Neuronal stem cell (in vitro differentiated cells): ENCODE measurements at regions not wholly inside any gene's neighbourhood (a gene's known extent, or its start where the extent isn't known, plus 50 kb on each side); places are given as distances from the start of the nearest gene placed in this dataset.

Source experiments
- DNase-seq: peaks from one replicate; pipeline ENCODE4 v3.0.0-alpha.2; 2013; ENCODE audit warnings: low spot score
- H2AFZ ChIP-seq: one replicate; pipeline ENCODE4 v1.6.1; 2013; ENCODE audit warnings: mild to moderate bottlenecking, low read length, inconsistent platforms
- H2AK5ac ChIP-seq: 2 replicates; pipeline ENCODE4 v1.6.1; 2013; ENCODE audit warnings: low read depth, mild to moderate bottlenecking, inconsistent platforms, low read length, moderate library complexity, mixed read lengths
- H2BK120ac ChIP-seq: 2 replicates; pipeline ENCODE4 v1.6.1; 2013; ENCODE audit warnings: low read depth, mild to moderate bottlenecking, inconsistent platforms, low read length, moderate library complexity, mixed read lengths
- H2BK12ac ChIP-seq: one replicate; pipeline ENCODE4 v1.6.1; 2013; ENCODE audit warnings: low read length, inconsistent platforms
- H2BK15ac ChIP-seq: 2 replicates; pipeline ENCODE4 v1.6.1; 2013; ENCODE audit warnings: mild to moderate bottlenecking, low read length, inconsistent platforms, mixed read lengths
- H2BK5ac ChIP-seq: one replicate; pipeline ENCODE4 v1.6.1; 2013; ENCODE audit warnings: inconsistent platforms, mild to moderate bottlenecking, low read length, moderate library complexity
- H3K14ac ChIP-seq: one replicate; pipeline ENCODE4 v1.6.1; 2013; ENCODE audit warnings: low read length, inconsistent platforms
- H3K18ac ChIP-seq: 2 replicates; pipeline ENCODE4 v1.6.1; 2013; ENCODE audit warnings: low read length, inconsistent platforms
- H3K23ac ChIP-seq: 2 replicates; pipeline ENCODE4 v1.6.1; 2013; ENCODE audit warnings: low read depth, mild to moderate bottlenecking, mixed read lengths, low read length, inconsistent platforms; ENCODE audit not compliant: poor library complexity
- H3K27ac ChIP-seq: replicated peaks from 3 replicates; pipeline ENCODE4 v1.5.1; 2013; ENCODE audit warnings: low read length, inconsistent platforms
- H3K27me3 ChIP-seq, 3 experiments: 2 replicates each; pipeline ENCODE4 v1.6.1; 2013; ENCODE audit warnings: low read length in 3 of 3, mild to moderate bottlenecking in 2 of 3, inconsistent platforms in 1 of 3, low read depth in 1 of 3, mixed read lengths in 1 of 3, moderate library complexity in 1 of 3; ENCODE audit not compliant: control insufficient read depth in 3 of 3, insufficient read depth in 3 of 3
- H3K36me3 ChIP-seq, 2 donors: replicated peaks in 1 of 2; 2 replicates each; pipeline ENCODE4 v1.6.1; 2013; ENCODE audit warnings: low read length in 2 of 2; ENCODE audit not compliant: control insufficient read depth in 2 of 2, insufficient read depth in 2 of 2
- H3K4ac ChIP-seq: 2 replicates; pipeline ENCODE4 v1.6.1; 2013; ENCODE audit warnings: inconsistent platforms, mild to moderate bottlenecking, low read length, moderate library complexity
- H3K4me1 ChIP-seq, 2 donors: 1 replicate in 1 of 2; 2 replicates in 1 of 2; pipeline ENCODE4 v1.6.1; 2013; ENCODE audit warnings: low read length in 2 of 2, low read depth in 1 of 2; ENCODE audit not compliant: control insufficient read depth in 2 of 2, insufficient read depth in 1 of 2
- H3K4me2 ChIP-seq: one replicate; pipeline ENCODE4 v1.6.1; 2013; ENCODE audit warnings: mild to moderate bottlenecking, low read length, inconsistent platforms; ENCODE audit not compliant: insufficient read depth, poor library complexity, severe bottlenecking
- H3K4me3 ChIP-seq, 2 donors: 2 replicates each; pipeline ENCODE4 v1.5.1; 2013; ENCODE audit warnings: low read length in 2 of 2, mild to moderate bottlenecking in 2 of 2, inconsistent platforms in 1 of 2, moderate library complexity in 1 of 2
- H3K79me1 ChIP-seq: one replicate; pipeline ENCODE4 v1.6.1; 2013; ENCODE audit warnings: low read depth, mild to moderate bottlenecking, inconsistent platforms, low read length, moderate library complexity
- H3K9ac ChIP-seq: one replicate; pipeline ENCODE4 v1.6.1; 2013; ENCODE audit warnings: mild to moderate bottlenecking, low read depth, low read length, inconsistent platforms; ENCODE audit not compliant: poor library complexity
- H3K9me3 ChIP-seq, 2 donors: replicated peaks in 1 of 2; 2 replicates each; pipeline versions ENCODE3 to v1.6.1; 2013; ENCODE audit warnings: low read length in 2 of 2, mild to moderate bottlenecking in 2 of 2, inconsistent platforms in 1 of 2, low read depth in 1 of 2, mixed read lengths in 1 of 2, moderate library complexity in 1 of 2; ENCODE audit not compliant: control insufficient read depth in 2 of 2, insufficient read depth in 1 of 2
- H4K8ac ChIP-seq: one replicate; pipeline ENCODE4 v1.6.1; 2013; ENCODE audit warnings: low read depth, mild to moderate bottlenecking, inconsistent platforms, low read length, moderate library complexity
- H4K91ac ChIP-seq: one replicate; pipeline ENCODE4 v1.6.1; 2013; ENCODE audit warnings: low read length, low read depth, mild to moderate bottlenecking, inconsistent platforms; ENCODE audit not compliant: poor library complexity
- WGBS, 2 donors: extraction: QIAGEN DNeasy Blood & Tissue Kit; methylation state at CpG; one replicate each; pipeline ENCODE4 v1.1.7; 2013; ENCODE audit warnings: missing lambda C conversion rate in 2 of 2, mixed read lengths in 1 of 2; ENCODE audit not compliant: insufficient read length in 2 of 2, insufficient replicate concordance in 1 of 2; ENCODE audit errors: extremely low coverage in 2 of 2; 5-methylcytosine and 5-hydroxymethylcytosine counted together

GRCh38 chr6:45801471-45802289 is 214.0 kb downstream of the CLIC5 start:
- H2BK120ac ChIP-seq, result no peak overlapping the region
- no peak overlapping the region for H3K18ac ChIP-seq
- no peak overlapping the region for H2AFZ ChIP-seq
- no peaks in the 10 kb centered on the region for H3K79me1 ChIP-seq
- no peak overlapping the region for H2BK5ac ChIP-seq
- no peak overlapping the region for H2BK12ac ChIP-seq
- no peak overlapping the region for H3K4me2 ChIP-seq
- no peak overlapping the region for H2BK15ac ChIP-seq
- DNase-seq, result no peak
- H3K27me3 ChIP-seq, result no peaks in the 10 kb centered on the region
- H3K9me3 ChIP-seq, result peaks cover 0 to 3% of the 10 kb centered on the region in 2 donors
- H3K4ac ChIP-seq, result no peak overlapping the region
- no CpG with 5 or more reads among the region's 10 CpGs for WGBS, 2 donors
- no peak overlapping the region for H4K8ac ChIP-seq
- H2AK5ac ChIP-seq, result no peak overlapping the region
- peaks cover 0 to 1% of the 10 kb centered on the region in 2 donors for H3K36me3 ChIP-seq
- H3K4me1 ChIP-seq, result peaks cover 0 to 3% of the 10 kb centered on the region in 2 donors
- H3K9ac ChIP-seq, result no peak overlapping the region
- no peak overlapping the region for H4K91ac ChIP-seq
- H3K23ac ChIP-seq, result no peak overlapping the region
- H3K27ac ChIP-seq, result no peak overlapping the region
- H3K14ac ChIP-seq, result no peak overlapping the region
- H3K4me3 ChIP-seq, result no peak overlapping the region

GRCh38 chr6:45800911-45801310 is 214.7 kb downstream of the CLIC5 start:
- H2BK12ac ChIP-seq, result no peak overlapping the region
- no peak overlapping the region for H3K18ac ChIP-seq
- peaks cover 0 to 3% of the 10 kb centered on the region in 2 donors for H3K4me1 ChIP-seq
- H3K23ac ChIP-seq, result no peak overlapping the region
- peaks cover 0 to 1% of the 10 kb centered on the region in 2 donors for H3K36me3 ChIP-seq
- no peaks in the 10 kb centered on the region for H3K27me3 ChIP-seq
- DNase-seq, result no peak
- no peak overlapping the region for H3K14ac ChIP-seq
- WGBS, 2 donors, result no CpG with 5 or more reads among the region's 5 CpGs
- no peak overlapping the region for H2BK5ac ChIP-seq
- no peak overlapping the region for H2BK120ac ChIP-seq
- H3K27ac ChIP-seq, result no peak overlapping the region
- no peak overlapping the region for H3K4me2 ChIP-seq
- H3K4ac ChIP-seq, result no peak overlapping the region
- no peak overlapping the region for H4K91ac ChIP-seq
- no peak overlapping the region for H3K9ac ChIP-seq
- peaks cover 0 to 1% of the 10 kb centered on the region in 2 donors for H3K9me3 ChIP-seq
- no peak overlapping the region for H4K8ac ChIP-seq
- H3K4me3 ChIP-seq, result no peak overlapping the region
- H2BK15ac ChIP-seq, result no peak overlapping the region
- H2AK5ac ChIP-seq, result no peak overlapping the region
- H3K79me1 ChIP-seq, result no peaks in the 10 kb centered on the region
- no peak overlapping the region for H2AFZ ChIP-seq

GRCh38 chr6:45795678-45796077 is 220.0 kb downstream of the CLIC5 start:
- Histone ChIP-seq H3K23ac (no peak overlapping the region), H2BK12ac (no peak overlapping the region), H4K91ac (no peak overlapping the region), H2BK15ac (no peak overlapping the region), H3K27me3 (peaks cover 0 to 6% (median 0%) of the 10 kb centered on the region in 3 experiments), H3K36me3 (no peaks in the 10 kb centered on the region), H3K27ac (no peak overlapping the region), H4K8ac (no peak overlapping the region), H2BK120ac (no peak overlapping the region), H3K18ac (no peak overlapping the region), H3K9ac (no peak overlapping the region), H3K4ac (no peak overlapping the region), H2AFZ (no peak overlapping the region), H3K4me1 (peaks cover 0 to 2% of the 10 kb centered on the region in 2 donors), H2BK5ac (no peak overlapping the region), H3K4me3 (no peak overlapping the region), H2AK5ac (no peak overlapping the region), H3K79me1 (no peaks in the 10 kb centered on the region), H3K9me3 (no peaks in the 10 kb centered on the region), H3K14ac (no peak overlapping the region), H3K4me2 (no peak overlapping the region)
- no CpG with 5 or more reads among the region's 3 CpGs for WGBS, 2 donors
- DNase-seq, result no peak

GRCh38 chr6:45794465-45794864 is 221.2 kb downstream of the CLIC5 start:
- no peak overlapping the region for H3K14ac ChIP-seq
- DNase-seq, result no peak
- no peak overlapping the region for H3K27ac ChIP-seq
- no peaks in the 10 kb centered on the region for H3K79me1 ChIP-seq
- H3K4me3 ChIP-seq, result no peak overlapping the region
- no peak overlapping the region for H4K91ac ChIP-seq
- no peak overlapping the region for H4K8ac ChIP-seq
- no peak overlapping the region for H3K9ac ChIP-seq
- H3K27me3 ChIP-seq, result peaks cover 0 to 6% (median 0%) of the 10 kb centered on the region in 3 experiments
- H2AK5ac ChIP-seq, result no peak overlapping the region
- H3K9me3 ChIP-seq, result no peaks in the 10 kb centered on the region
- no peak overlapping the region for H2BK5ac ChIP-seq
- H3K18ac ChIP-seq, result no peak overlapping the region
- no peak overlapping the region for H3K4me2 ChIP-seq
- no peak overlapping the region for H2BK15ac ChIP-seq
- peaks cover 0 to 2% of the 10 kb centered on the region in 2 donors for H3K4me1 ChIP-seq
- H3K4ac ChIP-seq, result no peak overlapping the region
- no CpG with 5 or more reads among the region's 3 CpGs for WGBS, 2 donors
- H2BK120ac ChIP-seq, result no peak overlapping the region
- no peaks in the 10 kb centered on the region for H3K36me3 ChIP-seq
- H2BK12ac ChIP-seq, result no peak overlapping the region
- no peak overlapping the region for H3K23ac ChIP-seq
- H2AFZ ChIP-seq, result no peak overlapping the region
